Coronary artery (tissue), 2 donors: ENCODE measurements at regions not wholly inside any gene's neighbourhood (a gene's known extent, or its start where the extent isn't known, plus 50 kb on each side); places are given as distances from the start of the nearest gene placed in this dataset.
"Not testable (repeated sequence)": the region's sequence is repeated elsewhere in the genome, so short reads cannot be mapped to it uniquely, and the experiment has no call there.

Experiments used
- DNase-seq: peaks from one replicate; pipeline ENCODE4 v3.0.0-alpha.2; 2017; ENCODE audit warnings: low spot score
- H3K27ac ChIP-seq, 2 donors: fragments of 200-600 bp; sonication (generic); one replicate each; pipeline ENCODE4 v1.5.1; 2016 to 2019
- H3K4me3 ChIP-seq: fragments of 200-600 bp; sonication (generic); 2 replicates; pipeline ENCODE4 v1.5.1; 2016; ENCODE audit warnings: mild to moderate bottlenecking, moderate library complexity
- CTCF ChIP-seq: fragments of 200-600 bp; sonication (generic); IDR thresholded peaks from one replicate; pipeline ENCODE4 v1.5.1; 2019; ENCODE audit warnings: antibody characterized with exemption

GRCh38 chr7:81873559-81873958, 103.7 kb upstream of the HGF start:
- no peak for DNase-seq
- Histone ChIP-seq H3K27ac (no peak overlapping the region), H3K4me3 (no peak overlapping the region)
- no peak for TF ChIP-seq CTCF

GRCh38 chr7:81871606-81872265, 101.9 kb upstream of the HGF start:
- Histone ChIP-seq H3K4me3 (no peak overlapping the region), H3K27ac (no peak overlapping the region)
- no peak for TF ChIP-seq CTCF
- no peak for DNase-seq

- TF ChIP-seq CTCF = no peak
These were observed 100.8 kb upstream of the HGF start for GRCh38 chr7:81870608-81871007.

GRCh38 chr7:81869670-81870069, 99.8 kb upstream of the HGF start:
- H3K4me3 ChIP-seq = no peak overlapping the region
- no peak for DNase-seq
- TF ChIP-seq CTCF = no peak
- no peak overlapping the region for H3K27ac ChIP-seq

More at GRCh38 chr7:81870608-81871007, 100.8 kb upstream of the HGF start:
- DNase-seq = no peak
- H3K27ac ChIP-seq = no peak overlapping the region
- H3K4me3 ChIP-seq = no peak overlapping the region

- no peak for DNase-seq
- H3K4me3 ChIP-seq = no peak overlapping the region
- TF ChIP-seq CTCF = no peak
These were observed 95.9 kb upstream of the HGF start for GRCh38 chr7:81865754-81866153.

GRCh38 chr7:81859433-81859832, 89.6 kb upstream of the HGF start:
- no peak for DNase-seq
- TF ChIP-seq CTCF = no peak
- Histone ChIP-seq H3K27ac (no peak overlapping the region), H3K4me3 (no peak overlapping the region)

More at GRCh38 chr7:81865754-81866153, 95.9 kb upstream of the HGF start:
- no peak overlapping the region for H3K27ac ChIP-seq

- H3K27ac ChIP-seq, DNase-seq, H3K4me3 ChIP-seq: not testable (repeated sequence)
These were observed 89.0 kb upstream of the HGF start for GRCh38 chr7:81858820-81859219.
